Mesodermal cell (in vitro differentiated cells): ENCODE measurements at regions not wholly inside any gene's neighbourhood (a gene's known extent, or its start where the extent isn't known, plus 50 kb on each side); places are given as distances from the start of the nearest gene placed in this dataset.
"Not testable (repeated sequence)": the region's sequence is repeated elsewhere in the genome, so short reads cannot be mapped to it uniquely, and the experiment has no call there.

Experiments
- H3K27ac ChIP-seq: 2 replicates; pipeline ENCODE4 v1.7.0; 2013; ENCODE audit warnings: mild to moderate bottlenecking, low read depth, low read length, moderate library complexity; ENCODE audit not compliant: severe bottlenecking
- H3K36me3 ChIP-seq: 2 replicates; pipeline ENCODE4 v1.7.1; 2013; ENCODE audit warnings: mild to moderate bottlenecking, low read length, moderate library complexity; ENCODE audit not compliant: control insufficient read depth, insufficient read depth
- H3K4me1 ChIP-seq: one replicate; pipeline ENCODE4 v1.7.1; 2013; ENCODE audit warnings: mild to moderate bottlenecking, low read length; ENCODE audit not compliant: insufficient read depth, control insufficient read depth, poor library complexity, severe bottlenecking
- H3K4me3 ChIP-seq: 2 replicates; pipeline ENCODE4 v1.7.0; 2013; ENCODE audit warnings: low read length, control low read depth, mild to moderate bottlenecking; ENCODE audit not compliant: insufficient read depth, poor library complexity, severe bottlenecking; ENCODE audit errors: extremely low read depth
- H3K9me3 ChIP-seq: 2 replicates; pipeline ENCODE4 v1.7.1; 2013; ENCODE audit warnings: mild to moderate bottlenecking, low read length, moderate library complexity; ENCODE audit not compliant: control insufficient read depth
- WGBS, 2 experiments: methylation state at CpG; one replicate each; pipeline ENCODE4 v1.1.5; 2013; ENCODE audit warnings: missing lambda C conversion rate in 2 of 2; ENCODE audit not compliant: insufficient coverage in 2 of 2; 5-methylcytosine and 5-hydroxymethylcytosine counted together

GRCh38 chr4:10837151-10837550 is 152.6 kb upstream of the CLNK start:
- H3K9me3 ChIP-seq, result no peaks in the 10 kb centered on the region

GRCh38 chr4:10832806-10833628 is 148.4 kb upstream of the CLNK start:
- H3K36me3 ChIP-seq, result no peaks in the 10 kb centered on the region
- H3K9me3 ChIP-seq, result peaks cover 3% of the 10 kb centered on the region
- H3K4me3 ChIP-seq, result no peak overlapping the region
- no peak overlapping the region for H3K27ac ChIP-seq
- 97% methylated on average over 5 to 7 of the region's 9 CpGs for WGBS, 2 experiments
- peaks cover 9% of the 10 kb centered on the region for H3K4me1 ChIP-seq

More at GRCh38 chr4:10837151-10837550, 152.6 kb upstream of the CLNK start:
- Histone ChIP-seq H3K27ac (no peak overlapping the region), H3K4me1 (peaks cover 9% of the 10 kb centered on the region), H3K36me3 (no peaks in the 10 kb centered on the region), H3K4me3 (no peak overlapping the region)
- 89 to 96% methylated on average over 1 to 3 of the region's 3 CpGs for WGBS, 2 experiments

GRCh38 chr4:10831727-10832408 is 147.3 kb upstream of the CLNK start:
- H3K36me3 ChIP-seq, result no peaks in the 10 kb centered on the region
- peaks cover 9% of the 10 kb centered on the region for H3K4me1 ChIP-seq
- WGBS, 2 experiments, result 100% methylated on average over 1 to 2 of the region's 2 CpGs
- H3K27ac ChIP-seq, result no peak overlapping the region
- H3K9me3 ChIP-seq, result peaks cover 3% of the 10 kb centered on the region
- H3K4me3 ChIP-seq, result no peak overlapping the region

GRCh38 chr4:10828918-10829538 is 144.5 kb upstream of the CLNK start:
- not testable (repeated sequence) for H3K27ac ChIP-seq, H3K9me3 ChIP-seq, H3K4me3 ChIP-seq, H3K4me1 ChIP-seq, H3K36me3 ChIP-seq
- WGBS, 2 experiments, result 91 to 92% methylated on average over 17 of the region's 21 CpGs

GRCh38 chr4:10821826-10822225 is 137.3 kb upstream of the CLNK start:
- Histone ChIP-seq H3K4me3 (no peak overlapping the region), H3K4me1 (no peaks in the 10 kb centered on the region), H3K27ac (no peak overlapping the region), H3K9me3 (no peaks in the 10 kb centered on the region), H3K36me3 (no peaks in the 10 kb centered on the region)
- 100% methylated on average over 1 of the region's 3 CpGs; no CpG with 5 or more reads in 1 of the 2 experiments for WGBS, 2 experiments

- H3K36me3 ChIP-seq, result no peaks in the 10 kb centered on the region
- 89 to 93% methylated on average over 3 to 8 of the region's 8 CpGs for WGBS, 2 experiments
- H3K27ac ChIP-seq, result no peak overlapping the region
- no peak overlapping the region for H3K4me3 ChIP-seq
- no peaks in the 10 kb centered on the region for H3K4me1 ChIP-seq
- H3K9me3 ChIP-seq, result no peaks in the 10 kb centered on the region
These were observed 132.0 kb upstream of the CLNK start for GRCh38 chr4:10816571-10816970.

GRCh38 chr4:10811991-10812390 is 127.4 kb upstream of the CLNK start:
- Histone ChIP-seq H3K36me3 (no peaks in the 10 kb centered on the region), H3K27ac (no peak overlapping the region), H3K9me3 (no peaks in the 10 kb centered on the region), H3K4me3 (no peak overlapping the region), H3K4me1 (no peaks in the 10 kb centered on the region)
- 100% methylated on average over 2 of the region's 4 CpGs for WGBS, 2 experiments

GRCh38 chr4:10810411-10810810 is 125.8 kb upstream of the CLNK start:
- WGBS, 2 experiments, result 87 to 96% methylated on average over 2 to 3 of the region's 7 CpGs
- no peaks in the 10 kb centered on the region for H3K4me1 ChIP-seq
- H3K36me3 ChIP-seq, result no peaks in the 10 kb centered on the region
- H3K4me3 ChIP-seq, result no peak overlapping the region
- no peaks in the 10 kb centered on the region for H3K9me3 ChIP-seq
- no peak overlapping the region for H3K27ac ChIP-seq

GRCh38 chr4:10809905-10810304 is 125.3 kb upstream of the CLNK start:
- WGBS, 2 experiments, result 100% methylated on average over 1 of the region's 3 CpGs; no CpG with 5 or more reads in 1 of the 2 experiments
- H3K27ac ChIP-seq, result no peak overlapping the region
- H3K4me1 ChIP-seq, result no peaks in the 10 kb centered on the region
- no peak overlapping the region for H3K4me3 ChIP-seq
- no peaks in the 10 kb centered on the region for H3K9me3 ChIP-seq
- no peaks in the 10 kb centered on the region for H3K36me3 ChIP-seq

- Histone ChIP-seq H3K4me3 (no peak overlapping the region), H3K36me3 (no peaks in the 10 kb centered on the region), H3K4me1 (no peaks in the 10 kb centered on the region), H3K27ac (no peak overlapping the region), H3K9me3 (no peaks in the 10 kb centered on the region)
These were observed 124.0 kb upstream of the CLNK start for GRCh38 chr4:10808591-10808990.
